ENCODE measurements at regions not wholly inside any gene's neighbourhood (a gene's known extent, or its start where the extent isn't known, plus 50 kb on each side); places are given as distances from the start of the nearest gene placed in this dataset.
A peak's percentile ranks its signal among the peaks of the same experiment; 100 is the strongest.

- DNase-seq (ENCODE audit: low spot score), result no peak
Measured at GRCh38 chr3:194218646-194219453, 82.9 kb downstream of the HES1 start.

GRCh38 chr3:194219826-194220410 is 84.0 kb downstream of the HES1 start:
- DNase-seq (ENCODE audit: low spot score), result no peak

GRCh38 chr3:194220901-194221326 is 85.0 kb downstream of the HES1 start:
- no peak for DNase-seq (ENCODE audit: low spot score)

GRCh38 chr3:194221336-194221735 is 85.4 kb downstream of the HES1 start:
- DNase-seq (ENCODE audit: low spot score), result no peak

GRCh38 chr3:194223951-194224350 is 88.0 kb downstream of the HES1 start:
- no peak for DNase-seq (ENCODE audit: low spot score)

- peak; percentile 88 for DNase-seq (ENCODE audit: low spot score)
Measured at GRCh38 chr3:194224471-194225417, 88.8 kb downstream of the HES1 start.

GRCh38 chr3:194225418-194225812 is 89.5 kb downstream of the HES1 start:
- no peak for DNase-seq (ENCODE audit: low spot score)

GRCh38 chr3:194225988-194226663 is 90.2 kb downstream of the HES1 start:
- peak; percentile 59 for DNase-seq (ENCODE audit: low spot score)

GRCh38 chr3:194231929-194232832 is 96.2 kb downstream of the HES1 start:
- DNase-seq (ENCODE audit: low spot score), result no peak

GRCh38 chr3:194233150-194233549 is 97.2 kb downstream of the HES1 start:
- no peak for DNase-seq (ENCODE audit: low spot score)

GRCh38 chr3:194235160-194235559 is 99.2 kb downstream of the HES1 start:
- DNase-seq (ENCODE audit: low spot score), result no peak

GRCh38 chr3:194237110-194237509 is 101.2 kb downstream of the HES1 start:
- DNase-seq (ENCODE audit: low spot score), result no peak

GRCh38 chr3:194240766-194241165 is 104.8 kb downstream of the HES1 start:
- no peak for DNase-seq (ENCODE audit: low spot score)

- DNase-seq (ENCODE audit: low spot score), result no peak
Measured at GRCh38 chr3:194243172-194243837, 107.4 kb downstream of the HES1 start.

- DNase-seq (ENCODE audit: low spot score), result no peak
Measured at GRCh38 chr3:194244167-194244566, 107.0 kb downstream of the CPN2 start.

- DNase-seq (ENCODE audit: low spot score), result no peak
Measured at GRCh38 chr3:194245474-194245873, 105.7 kb downstream of the CPN2 start.

- no peak for DNase-seq (ENCODE audit: low spot score)
Measured at GRCh38 chr3:194245975-194246561, 105.1 kb downstream of the CPN2 start.

GRCh38 chr3:194246709-194247349 is 104.3 kb downstream of the CPN2 start:
- DNase-seq (ENCODE audit: low spot score), result no peak

GRCh38 chr3:194247350-194247740 is 103.8 kb downstream of the CPN2 start:
- no peak for DNase-seq (ENCODE audit: low spot score)

All from SW480 (cell line).